ENCODE measurements at regions not wholly inside any gene's neighbourhood (a gene's known extent, or its start where the extent isn't known, plus 50 kb on each side); places are given as distances from the start of the nearest gene placed in this dataset.

DNA sequence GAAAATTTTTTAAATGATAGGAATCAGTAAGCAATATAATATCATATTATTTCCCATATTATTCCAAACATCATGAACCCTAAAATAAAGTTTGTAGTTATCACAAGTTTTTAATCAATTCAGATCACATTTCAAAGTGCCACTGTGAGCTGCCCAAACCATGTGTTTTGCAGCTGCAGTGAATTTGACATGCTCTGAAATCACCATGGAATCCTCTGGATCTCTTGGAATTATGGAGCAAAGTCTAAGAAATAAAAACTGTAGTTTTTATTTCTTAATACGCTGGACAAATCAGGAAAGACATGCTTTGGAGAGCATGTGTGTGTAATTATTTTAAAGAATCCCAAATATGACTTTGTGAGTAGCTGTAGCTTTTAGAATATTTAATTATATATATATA is 262.7 kb downstream of the ANKRD50 start:
- Histone ChIP-seq H4K20me1 (ENCODE audit: control insufficient read depth, extremely low read depth, insufficient read depth, low read length) (no peaks in the 10 kb centered on the region), H3K9ac (ENCODE audit: control insufficient read depth, extremely low read depth, insufficient read depth, low read length) (no peak overlapping the region), H3K79me2 (ENCODE audit: control insufficient read depth, insufficient read depth, low read length) (no peaks in the 10 kb centered on the region), H3K27me3 (ENCODE audit: control insufficient read depth, extremely low read depth, insufficient read depth, low read length) (no peaks in the 10 kb centered on the region), H3K4me2 (ENCODE audit: control insufficient read depth, extremely low read depth, insufficient read depth, low read depth, low read length) (no peak overlapping the region), H2AFZ (ENCODE audit: control insufficient read depth, low read length) (no peak overlapping the region), H3K27ac (ENCODE audit: control insufficient read depth, insufficient read depth, low read length) (no peak overlapping the region), H3K36me3 (ENCODE audit: control insufficient read depth in 2 of 2, extremely low read depth in 1 of 2, insufficient read depth in 2 of 2, low read length in 2 of 2) (no peaks in the 10 kb centered on the region), H3K9me3 (ENCODE audit: control insufficient read depth, low read depth, low read length) (peaks cover 2% of the 10 kb centered on the region), H3K4me3 (ENCODE audit: control insufficient read depth in 2 of 3, extremely low read depth in 1 of 3, insufficient read depth in 2 of 3, low read depth in 1 of 3, low read length in 3 of 3) (no peak overlapping the region), H3K9me1 (ENCODE audit: control insufficient read depth, extremely low read depth, insufficient read depth, low read length) (no peaks in the 10 kb centered on the region), H3K4me1 (ENCODE audit: control insufficient read depth, extremely low read depth, insufficient read depth, low read length) (no peaks in the 10 kb centered on the region)
- no peak for DNase-seq (ENCODE audit: low read depth, low spot score)
- dilution Hi-C loops (cut with MboI; ENCODE audit: extremely low pct_ligation_motif_present, low sequenced_read_pairs): no loop called here
- no peak for TF ChIP-seq EZH2 (IDR thresholded peaks at IDR 0.05; ENCODE audit: low read length)
- TF ChIP-seq, protein P1, sequence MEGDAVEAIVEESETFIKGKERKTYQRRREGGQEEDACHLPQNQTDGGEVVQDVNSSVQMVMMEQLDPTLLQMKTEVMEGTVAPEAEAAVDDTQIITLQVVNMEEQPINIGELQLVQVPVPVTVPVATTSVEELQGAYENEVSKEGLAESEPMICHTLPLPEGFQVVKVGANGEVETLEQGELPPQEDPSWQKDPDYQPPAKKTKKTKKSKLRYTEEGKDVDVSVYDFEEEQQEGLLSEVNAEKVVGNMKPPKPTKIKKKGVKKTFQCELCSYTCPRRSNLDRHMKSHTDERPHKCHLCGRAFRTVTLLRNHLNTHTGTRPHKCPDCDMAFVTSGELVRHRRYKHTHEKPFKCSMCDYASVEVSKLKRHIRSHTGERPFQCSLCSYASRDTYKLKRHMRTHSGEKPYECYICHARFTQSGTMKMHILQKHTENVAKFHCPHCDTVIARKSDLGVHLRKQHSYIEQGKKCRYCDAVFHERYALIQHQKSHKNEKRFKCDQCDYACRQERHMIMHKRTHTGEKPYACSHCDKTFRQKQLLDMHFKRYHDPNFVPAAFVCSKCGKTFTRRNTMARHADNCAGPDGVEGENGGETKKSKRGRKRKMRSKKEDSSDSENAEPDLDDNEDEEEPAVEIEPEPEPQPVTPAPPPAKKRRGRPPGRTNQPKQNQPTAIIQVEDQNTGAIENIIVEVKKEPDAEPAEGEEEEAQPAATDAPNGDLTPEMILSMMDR (optimal IDR thresholded peaks at IDR 0.05 in 1 of 3, IDR thresholded peaks at IDR 0.05 in 1 of 3, conservative IDR thresholded peaks at IDR 0.05 in 1 of 3; ENCODE audit: extremely low read depth in 1 of 3, insufficient read depth in 2 of 3, low read length in 3 of 3): no peak
- FAIRE-seq: no peak

DNA sequence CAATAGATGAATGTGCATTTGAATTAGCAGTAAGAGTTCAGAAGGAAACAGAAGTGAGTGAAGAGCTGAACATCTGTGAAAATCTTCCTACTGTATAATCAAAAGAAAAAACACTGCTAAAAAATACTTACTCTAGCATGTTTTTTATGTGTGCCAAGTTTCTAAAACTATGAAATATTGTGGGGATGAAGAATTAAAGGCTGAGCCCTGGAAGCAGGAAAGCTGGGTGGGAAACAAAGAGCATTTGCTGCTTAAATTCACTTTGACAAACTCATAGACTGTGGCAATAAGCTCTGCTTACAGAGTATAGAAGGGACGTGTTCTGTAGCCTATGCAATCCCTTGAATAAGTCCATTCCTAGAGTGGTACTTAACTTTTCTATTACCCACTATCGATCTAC is 261.7 kb downstream of the ANKRD50 start:
- H3K4me1 ChIP-seq (ENCODE audit: control insufficient read depth, extremely low read depth, insufficient read depth, low read length): no peaks in the 10 kb centered on the region
- H3K4me3 ChIP-seq (ENCODE audit: control insufficient read depth in 2 of 3, extremely low read depth in 1 of 3, insufficient read depth in 2 of 3, low read depth in 1 of 3, low read length in 3 of 3): no peak overlapping the region
- no peaks in the 10 kb centered on the region for H3K36me3 ChIP-seq (ENCODE audit: control insufficient read depth in 2 of 2, extremely low read depth in 1 of 2, insufficient read depth in 2 of 2, low read length in 2 of 2)
- no peak overlapping the region for H3K4me2 ChIP-seq (ENCODE audit: control insufficient read depth, extremely low read depth, insufficient read depth, low read depth, low read length)
- H3K9me1 ChIP-seq (ENCODE audit: control insufficient read depth, extremely low read depth, insufficient read depth, low read length): no peaks in the 10 kb centered on the region
- H3K9ac ChIP-seq (ENCODE audit: control insufficient read depth, extremely low read depth, insufficient read depth, low read length): no peak overlapping the region
- no peaks in the 10 kb centered on the region for H4K20me1 ChIP-seq (ENCODE audit: control insufficient read depth, extremely low read depth, insufficient read depth, low read length)
- TF ChIP-seq, protein P1 (optimal IDR thresholded peaks at IDR 0.05 in 1 of 3, IDR thresholded peaks at IDR 0.05 in 1 of 3, conservative IDR thresholded peaks at IDR 0.05 in 1 of 3; ENCODE audit: extremely low read depth in 1 of 3, insufficient read depth in 2 of 3, low read length in 3 of 3): no peak
- TF ChIP-seq EZH2 (IDR thresholded peaks at IDR 0.05; ENCODE audit: low read length): no peak
- no peaks in the 10 kb centered on the region for H3K27me3 ChIP-seq (ENCODE audit: control insufficient read depth, extremely low read depth, insufficient read depth, low read length)
- H2AFZ ChIP-seq (ENCODE audit: control insufficient read depth, low read length): no peak overlapping the region
- no peak overlapping the region for H3K27ac ChIP-seq (ENCODE audit: control insufficient read depth, insufficient read depth, low read length)
- H3K79me2 ChIP-seq (ENCODE audit: control insufficient read depth, insufficient read depth, low read length): no peaks in the 10 kb centered on the region
- no peaks in the 10 kb centered on the region for H3K9me3 ChIP-seq (ENCODE audit: control insufficient read depth, low read depth, low read length)
- DNase-seq (ENCODE audit: low read depth, low spot score) (no peak), FAIRE-seq (no peak)
- dilution Hi-C loops (cut with MboI; ENCODE audit: extremely low pct_ligation_motif_present, low sequenced_read_pairs): no loop called here
